B cell (primary cell): ENCODE measurements at regions not wholly inside any gene's neighbourhood (a gene's known extent, or its start where the extent isn't known, plus 50 kb on each side); places are given as distances from the start of the nearest gene placed in this dataset.

Experiments
- CTCF ChIP-seq: fragments of 200-600 bp; IDR thresholded peaks from one replicate; pipeline ENCODE4 v1.8.0; 2022; ENCODE audit warnings: antibody characterized with exemption, mild to moderate bottlenecking
- EZH2 ChIP-seq: IDR thresholded peaks from 2 replicates; pipeline ENCODE4 v1.6.1; 2012; ENCODE audit warnings: borderline replicate concordance, low read depth, mild to moderate bottlenecking, moderate library complexity, low read length; ENCODE audit not compliant: insufficient read depth, poor library complexity, severe bottlenecking

- TF ChIP-seq CTCF (no peak), EZH2 (no peak)
Observed at GRCh38 chr13:64869539-64869938, 2360.6 kb downstream of the PCDH9 start.
